KMS-11 (cell line): ENCODE measurements at regions not wholly inside any gene's neighbourhood (a gene's known extent, or its start where the extent isn't known, plus 50 kb on each side); places are given as distances from the start of the nearest gene placed in this dataset.

Source experiments
- H2AFZ ChIP-seq: fragments of 200-600 bp; sonication (generic); 2 replicates; pipeline ENCODE4 v1.6.1; 2016; ENCODE audit warnings: antibody characterized with exemption, mixed run types, low read depth
- H3K27ac ChIP-seq: fragments of 200-600 bp; sonication (generic); 2 replicates; pipeline ENCODE4 v1.6.1; 2016; ENCODE audit warnings: mild to moderate bottlenecking, mixed run types
- H3K27me3 ChIP-seq: fragments of 200-600 bp; sonication (generic); 2 replicates; pipeline ENCODE4 v1.6.1; 2017; ENCODE audit warnings: mild to moderate bottlenecking, low read depth, mixed run types, moderate library complexity; ENCODE audit not compliant: insufficient read depth
- H3K36me3 ChIP-seq: fragments of 200-600 bp; sonication (generic); 2 replicates; pipeline ENCODE4 v1.6.1; 2017; ENCODE audit warnings: mild to moderate bottlenecking, mixed run types; ENCODE audit not compliant: insufficient read depth
- H3K4me1 ChIP-seq: fragments of 200-600 bp; sonication (generic); 2 replicates; pipeline ENCODE4 v1.6.1; 2016; ENCODE audit warnings: mild to moderate bottlenecking, low read depth, mixed run types; ENCODE audit not compliant: poor library complexity, severe bottlenecking
- H3K4me2 ChIP-seq: fragments of 200-600 bp; sonication (generic); 2 replicates; pipeline ENCODE4 v1.7.0; 2016; ENCODE audit warnings: mild to moderate bottlenecking, mixed run types
- H3K4me3 ChIP-seq: fragments of 200-600 bp; sonication (generic); IDR thresholded peaks from 2 replicates; pipeline ENCODE4 v1.6.1; 2017; ENCODE audit warnings: low read depth, low read length, mixed read lengths; ENCODE audit not compliant: insufficient read depth
- H3K79me2 ChIP-seq: fragments of 200-600 bp; sonication (generic); 2 replicates; pipeline ENCODE4 v1.6.1; 2016; ENCODE audit warnings: low read depth, mixed run types; ENCODE audit not compliant: insufficient read depth
- H3K9ac ChIP-seq: fragments of 200-600 bp; sonication (generic); 2 replicates; pipeline ENCODE4 v1.6.1; 2016; ENCODE audit warnings: mild to moderate bottlenecking, mixed run types
- H4K20me1 ChIP-seq: fragments of 200-600 bp; sonication (generic); 2 replicates; pipeline ENCODE4 v1.6.1; 2016; ENCODE audit warnings: mild to moderate bottlenecking, mixed run types; ENCODE audit not compliant: insufficient read depth
- CTCF ChIP-seq: fragments of 200-600 bp; sonication (generic); conservative IDR thresholded peaks from 2 replicates; pipeline ENCODE4 v1.6.1; 2017; ENCODE audit warnings: low read depth, mild to moderate bottlenecking, antibody characterized with exemption, low read length, moderate library complexity, mixed read lengths

DNA sequence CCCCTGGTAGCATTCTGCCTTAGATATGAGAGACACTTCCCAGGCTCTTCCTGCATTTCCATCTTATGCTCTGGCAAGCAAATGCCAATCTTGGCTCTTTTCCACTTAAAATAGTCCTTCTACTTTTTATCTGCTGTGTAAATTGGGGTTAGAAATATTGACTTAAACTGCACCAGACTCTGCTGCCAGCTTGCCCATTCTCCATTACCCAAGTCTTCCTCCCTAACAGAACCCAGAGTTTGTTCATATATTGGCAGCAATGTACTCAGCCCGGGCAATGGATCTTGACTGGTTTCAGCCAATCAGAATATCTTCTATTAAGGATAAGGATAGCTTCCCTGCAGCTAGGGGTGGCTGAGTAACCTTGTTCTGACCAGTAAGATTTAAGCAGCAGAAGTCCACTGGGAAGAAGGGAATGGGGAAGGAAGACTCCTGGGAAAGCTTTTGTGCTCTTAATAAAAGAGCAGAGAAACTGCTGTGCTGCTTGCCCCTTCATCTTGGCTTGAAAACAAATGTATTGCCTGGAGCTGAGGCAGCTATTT is 177.1 kb downstream of the KCNRG start:
- H2AFZ ChIP-seq = no peak overlapping the region
- H3K27me3 ChIP-seq = no peaks in the 10 kb centered on the region
- no peak overlapping the region for H3K9ac ChIP-seq
- H4K20me1 ChIP-seq = no peaks in the 10 kb centered on the region
- no peak for TF ChIP-seq CTCF
- no peak overlapping the region for H3K4me3 ChIP-seq
- H3K36me3 ChIP-seq = no peaks in the 10 kb centered on the region
- H3K4me1 ChIP-seq = no peaks in the 10 kb centered on the region
- no peak overlapping the region for H3K27ac ChIP-seq
- H3K79me2 ChIP-seq = no peaks in the 10 kb centered on the region
- H3K4me2 ChIP-seq = no peak overlapping the region

- Histone ChIP-seq H3K4me1 (no peaks in the 10 kb centered on the region), H3K27ac (no peak overlapping the region), H3K27me3 (no peaks in the 10 kb centered on the region), H3K36me3 (no peaks in the 10 kb centered on the region), H3K9ac (no peak overlapping the region), H3K79me2 (no peaks in the 10 kb centered on the region), H2AFZ (no peak overlapping the region), H3K4me3 (no peak overlapping the region), H3K4me2 (no peak overlapping the region), H4K20me1 (no peaks in the 10 kb centered on the region)
- no peak for TF ChIP-seq CTCF
These were observed 179.8 kb downstream of the KCNRG start for GRCh38 chr13:50195045-50195444.

- Histone ChIP-seq H3K9ac (no peak overlapping the region), H3K4me2 (no peak overlapping the region), H3K27ac (no peak overlapping the region), H3K4me3 (no peak overlapping the region), H3K27me3 (no peaks in the 10 kb centered on the region), H3K36me3 (no peaks in the 10 kb centered on the region), H3K79me2 (no peaks in the 10 kb centered on the region), H3K4me1 (no peaks in the 10 kb centered on the region), H2AFZ (no peak overlapping the region), H4K20me1 (no peaks in the 10 kb centered on the region)
- no peak for TF ChIP-seq CTCF
These were observed 180.9 kb downstream of the KCNRG start for GRCh38 chr13:50196118-50196517.

- Histone ChIP-seq H3K4me1 (no peaks in the 10 kb centered on the region), H3K4me2 (no peak overlapping the region), H3K79me2 (no peaks in the 10 kb centered on the region), H3K9ac (no peak overlapping the region), H2AFZ (no peak overlapping the region), H3K27ac (no peak overlapping the region), H3K27me3 (no peaks in the 10 kb centered on the region), H3K36me3 (no peaks in the 10 kb centered on the region), H3K4me3 (no peak overlapping the region), H4K20me1 (no peaks in the 10 kb centered on the region)
- no peak for TF ChIP-seq CTCF
These were observed 182.5 kb downstream of the KCNRG start for GRCh38 chr13:50197705-50198104.
